Muscle of arm (tissue), 1 donor: ENCODE measurements at regions not wholly inside any gene's neighbourhood (a gene's known extent, or its start where the extent isn't known, plus 50 kb on each side); places are given as distances from the start of the nearest gene placed in this dataset.
A peak's percentile ranks its signal among the peaks of the same experiment; 100 is the strongest.

Source experiments
- DNase-seq: peaks from one replicate; pipeline ENCODE4 v3.0.0-alpha.2; 2013

- DNase-seq: no peak
Measured at GRCh38 chr2:238581126-238581525, 154.4 kb downstream of the ASB1 start.

DNA sequence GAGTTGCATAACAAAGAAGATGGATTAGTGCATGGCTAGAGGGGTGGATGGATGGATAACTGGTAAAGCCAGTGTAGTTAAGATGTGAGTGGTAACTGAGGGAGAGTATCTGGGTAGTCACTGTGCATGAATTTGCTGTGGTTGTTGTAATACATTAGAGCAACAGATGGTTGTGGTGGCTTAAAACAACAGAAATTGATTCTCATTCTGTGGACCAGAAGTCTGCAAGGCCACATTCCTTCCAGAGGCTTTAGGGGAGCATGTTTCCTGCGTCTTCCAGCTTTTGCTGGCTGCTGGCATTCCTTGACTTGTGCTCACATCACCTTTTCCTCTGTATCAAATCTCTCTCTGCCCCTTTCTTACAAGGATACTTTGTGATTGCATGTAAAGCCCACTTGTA is 155.4 kb downstream of the ASB1 start:
- DNase-seq: no peak

- no peak for DNase-seq
Measured at GRCh38 chr2:238584617-238585016, 157.9 kb downstream of the ASB1 start.

DNA sequence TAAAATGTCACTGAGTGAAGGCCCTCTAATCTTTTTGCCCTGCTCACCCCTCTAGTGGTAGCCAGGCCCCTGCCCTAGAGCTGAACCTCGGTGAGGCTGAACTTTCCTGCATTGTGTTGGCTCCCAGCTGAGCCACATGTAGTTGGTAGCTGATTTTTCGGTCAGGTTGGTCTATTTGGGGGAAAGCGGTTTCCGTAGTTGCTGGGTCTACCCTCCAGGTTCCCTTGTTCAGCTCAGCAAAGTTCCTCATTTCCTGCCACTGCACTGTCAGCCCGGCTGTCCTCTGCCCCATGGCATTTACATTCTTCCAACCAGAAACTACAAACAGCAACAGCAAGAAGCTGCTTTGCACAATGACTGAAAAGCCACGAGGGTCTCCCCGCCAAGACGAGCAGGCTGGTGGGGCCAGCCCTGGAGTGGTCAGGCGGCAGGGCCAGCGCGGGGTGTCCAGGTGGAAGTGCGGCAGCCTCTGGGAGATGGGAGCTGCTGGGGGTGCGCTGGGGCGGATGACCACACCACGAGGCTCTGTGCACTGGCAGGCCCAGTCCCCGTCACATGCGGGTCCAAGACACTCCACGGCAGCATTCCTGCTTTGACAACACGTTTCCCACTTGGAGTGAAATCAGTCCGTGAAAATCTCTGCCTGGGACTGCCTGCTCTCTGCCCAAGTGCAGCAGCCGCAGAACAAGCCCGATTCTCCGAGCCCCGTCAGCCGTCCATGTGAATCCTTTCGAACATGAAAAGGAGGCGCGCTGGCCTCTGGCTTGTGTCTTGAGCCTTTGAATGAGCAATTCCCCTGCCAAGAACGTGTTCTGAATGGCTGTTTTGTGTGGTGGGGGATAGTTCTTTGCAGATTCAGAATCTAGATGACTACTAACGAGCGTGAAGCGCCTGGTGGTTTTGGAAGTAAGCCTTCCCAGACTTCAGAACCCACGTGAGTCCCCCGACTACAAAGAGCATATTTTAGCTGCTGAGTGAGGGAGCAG is 159.4 kb downstream of the ASB1 start:
- peak; percentile 31 for DNase-seq

DNA sequence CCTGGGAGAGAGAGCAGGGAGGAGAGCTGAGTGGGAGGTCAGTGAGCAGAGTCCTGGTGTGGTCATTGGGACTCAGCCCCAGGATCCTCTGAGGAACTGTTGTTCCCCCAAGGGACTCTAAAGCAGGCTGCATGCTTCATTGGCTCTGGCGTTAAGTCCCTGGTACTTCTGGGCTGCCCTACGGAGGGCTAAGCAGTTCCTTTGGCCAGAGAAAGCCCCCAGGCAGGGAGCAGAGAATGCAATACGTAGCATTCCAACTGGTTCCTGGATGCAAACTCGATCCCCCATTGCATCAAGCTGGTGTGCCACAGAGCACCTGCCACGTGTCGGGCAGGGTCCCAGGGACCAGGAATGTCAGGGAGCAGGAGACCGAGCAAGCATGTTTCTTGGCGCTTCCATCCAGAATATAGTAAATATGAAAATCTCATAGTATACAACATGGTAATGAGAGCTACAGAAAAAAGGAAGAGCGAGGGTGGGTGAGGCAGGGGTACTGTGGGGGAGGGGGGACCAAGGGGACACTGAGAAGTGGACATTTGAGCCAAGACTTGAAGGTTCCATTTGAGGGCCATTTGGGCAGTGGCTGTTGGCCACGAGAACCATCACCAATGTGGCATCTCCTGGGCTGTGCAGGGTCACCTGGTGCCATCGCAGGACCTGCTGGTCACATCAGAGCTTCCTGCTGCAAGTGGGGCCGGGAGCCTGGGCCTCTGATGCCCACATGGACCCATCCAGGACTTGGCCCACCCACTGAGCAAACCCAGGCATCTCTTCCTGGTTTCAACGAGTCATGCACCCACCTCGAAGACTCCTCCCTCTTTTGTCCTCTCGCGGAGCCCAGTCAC is 160.4 kb downstream of the ASB1 start:
- DNase-seq: no peak

DNA sequence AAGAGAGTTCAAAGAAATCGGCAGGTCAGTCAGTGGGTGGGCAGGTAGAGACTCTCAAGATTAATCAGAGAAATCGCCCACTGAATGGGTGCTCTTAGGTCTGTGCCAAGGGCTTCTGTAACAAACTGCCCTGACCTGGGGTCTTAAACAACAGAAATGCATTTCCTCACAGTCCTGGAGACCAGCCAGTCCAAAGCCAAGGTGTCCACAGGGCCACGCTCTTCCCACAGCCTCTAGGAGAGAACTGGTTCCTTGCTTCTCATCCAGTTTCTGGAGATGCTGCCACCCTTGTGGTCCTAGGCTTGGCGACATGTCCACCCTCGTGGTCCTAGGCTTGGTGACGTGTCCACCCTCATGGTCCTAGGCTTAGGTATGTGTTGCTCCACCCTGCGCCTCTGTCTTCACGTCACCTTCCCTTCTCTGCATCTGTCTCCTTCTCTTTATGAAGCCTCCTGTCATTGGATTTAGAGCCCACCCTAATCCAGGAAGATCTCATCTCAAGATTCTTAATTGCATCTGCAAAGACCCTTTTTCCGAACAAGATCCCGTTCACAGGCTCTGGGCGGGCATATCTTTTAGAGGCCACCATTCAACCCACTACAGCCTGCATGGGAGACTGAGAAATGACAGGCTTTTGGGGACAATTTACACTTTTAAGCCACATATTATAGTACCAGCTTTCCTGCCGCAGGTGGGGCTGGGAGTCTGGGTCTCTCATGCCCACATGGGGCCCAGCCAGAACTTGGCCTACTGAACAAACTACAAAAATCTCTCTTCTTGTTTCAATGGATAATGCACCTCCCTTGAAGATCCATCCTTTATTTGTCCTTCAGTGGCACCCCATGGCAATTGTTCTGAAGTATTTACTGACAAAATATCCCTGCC is 161.3 kb downstream of the ASB1 start:
- DNase-seq: no peak

GRCh38 chr2:238589591-238590460 is 163.1 kb downstream of the ASB1 start:
- DNase-seq: no peak

GRCh38 chr2:238591732-238592131 is 165.0 kb downstream of the ASB1 start:
- DNase-seq: no peak

DNA sequence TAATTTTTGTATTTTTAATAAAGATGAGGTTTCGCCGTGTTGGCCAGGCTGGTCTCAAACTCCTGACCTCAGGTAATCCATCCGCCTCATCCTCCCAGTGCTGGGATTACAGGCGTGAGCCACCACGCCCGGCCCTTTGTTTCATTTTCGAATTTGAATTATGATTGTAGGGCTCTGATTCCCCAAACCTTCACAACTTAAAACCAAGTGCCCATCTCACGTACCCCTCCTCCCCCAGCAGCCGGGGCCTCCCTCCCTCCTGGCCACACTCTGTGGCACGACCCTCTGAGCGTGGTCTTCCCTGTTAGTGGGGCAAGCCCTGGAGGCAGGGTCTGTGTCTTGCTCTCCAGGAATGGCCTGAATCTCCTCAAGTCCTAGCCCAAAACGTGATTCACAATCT is 166.5 kb downstream of the ASB1 start:
- DNase-seq: no peak

- DNase-seq: no peak
Measured at GRCh38 chr2:238593678-238594077, 167.0 kb downstream of the ASB1 start.

DNA sequence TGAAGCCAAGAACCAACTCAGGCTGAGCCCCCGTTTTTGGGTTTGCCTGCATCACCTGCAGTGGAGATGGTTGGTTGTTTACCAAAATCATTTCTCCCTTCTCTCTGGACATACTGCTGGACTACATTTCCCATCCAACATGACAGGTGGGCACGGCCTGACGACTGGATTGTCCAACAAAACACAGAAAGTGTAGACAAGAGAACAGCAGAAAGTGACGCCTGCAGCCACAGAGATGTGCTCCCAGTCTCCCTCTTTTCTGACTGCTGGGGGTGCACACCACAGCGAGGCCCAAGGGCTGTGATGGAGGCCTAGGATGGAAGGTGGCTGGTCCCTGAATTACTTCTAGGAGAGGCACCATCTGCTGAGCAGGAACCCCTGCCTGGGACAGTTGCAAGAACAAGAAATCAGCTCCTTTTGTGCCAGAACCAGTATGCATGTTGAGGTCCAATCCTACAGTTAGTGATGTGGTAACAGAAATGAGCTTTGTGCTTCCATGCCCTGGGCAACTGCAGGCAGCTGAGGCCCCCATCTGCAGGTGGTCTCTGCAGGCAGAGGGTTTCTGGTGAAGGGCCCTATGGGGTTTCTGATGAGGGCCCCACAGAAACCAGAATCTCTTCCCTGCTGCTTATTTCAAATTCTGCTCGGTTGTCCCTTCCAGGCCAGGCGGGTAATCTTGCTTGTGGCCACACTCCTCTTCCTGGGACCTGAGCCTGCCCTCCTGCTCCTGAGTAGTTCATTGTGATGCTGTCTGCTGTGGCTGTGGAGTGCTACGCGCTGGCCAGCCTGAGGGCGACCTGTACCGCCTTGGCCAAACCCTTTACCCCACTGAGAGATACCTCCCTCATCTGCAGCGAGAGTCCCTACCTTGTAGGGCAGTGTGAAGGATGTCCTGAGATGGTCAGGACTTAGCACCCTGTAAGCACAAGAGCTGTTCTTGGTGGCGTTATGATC is 168.3 kb downstream of the ASB1 start:
- no peak for DNase-seq

DNA sequence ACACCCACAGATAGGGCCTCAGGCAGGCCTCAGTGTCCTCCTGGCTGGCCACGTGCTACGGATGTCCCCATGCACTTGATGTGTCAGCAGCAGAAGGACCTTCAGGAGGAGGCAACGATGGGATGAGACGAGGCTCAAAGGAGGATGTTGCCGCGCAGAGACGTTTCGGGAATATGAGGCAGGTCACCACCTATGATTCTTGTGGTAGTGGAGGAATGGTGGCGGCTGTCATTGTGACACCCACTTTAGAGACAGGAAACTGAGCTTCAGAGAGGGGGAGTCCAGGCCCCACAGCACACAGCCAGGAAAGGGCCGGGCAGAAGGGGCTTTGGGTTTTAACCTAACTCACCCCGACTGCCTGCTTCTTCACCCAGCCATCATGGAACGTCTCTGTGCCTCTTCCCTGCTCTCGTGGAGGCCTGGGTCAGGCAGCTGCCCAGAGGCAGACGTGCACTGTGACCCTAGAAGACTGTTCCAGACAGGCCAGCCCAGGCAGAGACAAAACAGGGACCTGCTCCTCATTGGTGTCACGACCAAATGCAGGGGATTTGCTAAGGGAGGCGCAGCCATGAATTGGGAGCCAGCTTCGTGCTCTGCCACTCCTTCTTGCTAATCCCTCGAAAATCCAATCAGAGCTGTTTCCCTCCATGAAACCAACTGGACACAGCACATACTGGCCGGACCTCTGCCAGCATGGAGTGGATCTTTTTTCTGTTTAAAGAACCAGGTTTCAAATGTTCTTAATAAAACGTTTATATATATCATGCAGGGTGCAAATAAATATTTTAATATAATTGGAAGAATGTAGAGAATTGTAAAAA is 169.2 kb downstream of the ASB1 start:
- no peak for DNase-seq

DNA sequence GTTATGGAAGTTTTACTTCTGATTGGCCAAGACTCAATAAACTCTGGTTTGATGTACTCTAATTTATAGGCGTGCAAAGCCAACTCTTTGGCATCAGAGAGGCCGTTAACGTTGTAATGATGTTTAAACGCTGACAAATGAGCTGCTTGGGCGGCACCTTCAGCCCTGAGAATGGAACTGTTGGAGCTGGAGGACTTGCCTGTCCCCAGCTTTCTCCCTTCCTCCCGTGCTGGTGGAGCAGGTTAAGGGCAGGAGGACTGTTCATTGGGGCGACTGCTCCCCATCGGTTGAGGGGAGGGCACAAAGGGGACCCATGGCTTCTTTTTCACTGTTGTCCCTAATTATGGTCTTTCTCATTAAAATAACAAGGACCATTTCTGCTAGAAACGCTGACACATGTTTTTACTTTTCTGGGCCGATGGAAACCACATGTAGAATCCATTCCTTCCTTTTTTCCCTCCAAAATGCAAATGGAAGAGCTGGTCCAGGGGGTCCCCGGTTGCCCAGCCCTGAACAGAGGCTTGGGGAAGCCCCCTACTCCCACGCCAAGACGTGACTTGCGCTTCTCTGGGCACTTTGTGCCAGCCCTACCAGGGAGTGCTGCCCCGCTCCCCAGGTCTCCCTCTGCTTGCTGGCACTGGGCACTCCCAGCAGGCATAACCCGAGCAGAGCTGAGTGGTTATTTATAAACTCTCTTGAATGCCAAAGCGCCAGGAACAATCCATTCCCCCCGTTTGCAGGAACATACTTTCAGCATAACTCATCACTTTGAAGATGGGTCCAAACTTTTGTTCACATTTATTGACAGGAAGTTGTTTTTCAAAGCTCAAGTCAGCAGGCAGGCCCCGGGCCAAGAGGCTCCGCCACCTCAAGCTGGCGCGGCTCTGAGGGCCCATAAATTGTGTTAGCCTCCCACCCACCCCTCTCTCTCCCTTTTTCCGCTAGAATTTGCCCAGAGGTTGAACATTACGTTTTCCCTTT is 170.1 kb downstream of the ASB1 start:
- peak; percentile 79 for DNase-seq

GRCh38 chr2:238597638-238598528 is 171.2 kb downstream of the ASB1 start:
- no peak for DNase-seq

GRCh38 chr2:238598802-238599530 is 172.2 kb downstream of the ASB1 start:
- DNase-seq: no peak
